ENCODE measurements at regions not wholly inside any gene's neighbourhood (a gene's known extent, or its start where the extent isn't known, plus 50 kb on each side); places are given as distances from the start of the nearest gene placed in this dataset.

DNA sequence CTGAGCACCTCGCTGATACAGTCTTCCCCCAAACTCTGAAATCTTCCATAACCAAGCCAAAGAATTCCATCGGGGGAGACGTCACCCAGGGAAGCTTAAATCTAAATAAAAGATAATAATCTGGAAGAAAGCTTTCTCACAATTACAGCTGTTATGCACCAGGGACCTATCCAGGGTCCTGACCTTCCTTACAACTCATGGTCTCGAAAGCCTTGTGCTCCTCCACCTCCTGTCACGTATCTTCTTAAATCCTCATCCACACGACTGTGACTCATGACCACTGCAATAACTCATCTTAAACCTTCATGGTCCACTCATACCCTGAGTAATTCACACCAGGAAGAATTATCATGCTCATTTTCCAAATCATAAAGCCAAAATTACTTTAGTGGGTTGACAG lies 166.8 kb upstream of the FRG1 start:
- Mint-ChIP-seq H3K27me3 (no peaks in the 10 kb centered on the region), H3K27ac (no peak overlapping the region), H3K9me3 (ENCODE audit: low read depth) (peaks cover 22% of the 10 kb centered on the region), H3K4me3 (ENCODE audit: low read depth) (no peak overlapping the region), H3K36me3 (ENCODE audit: insufficient read depth) (peaks cover 3% of the 10 kb centered on the region), H3K4me1 (ENCODE audit: low read depth) (no peaks in the 10 kb centered on the region)
- TF ChIP-seq, protein P1, sequence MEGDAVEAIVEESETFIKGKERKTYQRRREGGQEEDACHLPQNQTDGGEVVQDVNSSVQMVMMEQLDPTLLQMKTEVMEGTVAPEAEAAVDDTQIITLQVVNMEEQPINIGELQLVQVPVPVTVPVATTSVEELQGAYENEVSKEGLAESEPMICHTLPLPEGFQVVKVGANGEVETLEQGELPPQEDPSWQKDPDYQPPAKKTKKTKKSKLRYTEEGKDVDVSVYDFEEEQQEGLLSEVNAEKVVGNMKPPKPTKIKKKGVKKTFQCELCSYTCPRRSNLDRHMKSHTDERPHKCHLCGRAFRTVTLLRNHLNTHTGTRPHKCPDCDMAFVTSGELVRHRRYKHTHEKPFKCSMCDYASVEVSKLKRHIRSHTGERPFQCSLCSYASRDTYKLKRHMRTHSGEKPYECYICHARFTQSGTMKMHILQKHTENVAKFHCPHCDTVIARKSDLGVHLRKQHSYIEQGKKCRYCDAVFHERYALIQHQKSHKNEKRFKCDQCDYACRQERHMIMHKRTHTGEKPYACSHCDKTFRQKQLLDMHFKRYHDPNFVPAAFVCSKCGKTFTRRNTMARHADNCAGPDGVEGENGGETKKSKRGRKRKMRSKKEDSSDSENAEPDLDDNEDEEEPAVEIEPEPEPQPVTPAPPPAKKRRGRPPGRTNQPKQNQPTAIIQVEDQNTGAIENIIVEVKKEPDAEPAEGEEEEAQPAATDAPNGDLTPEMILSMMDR (IDR thresholded peaks at IDR 0.05; ENCODE audit: unreplicated experiment): no peak
- no peak for DNase-seq (ENCODE audit: low spot score, unreplicated experiment)

DNA sequence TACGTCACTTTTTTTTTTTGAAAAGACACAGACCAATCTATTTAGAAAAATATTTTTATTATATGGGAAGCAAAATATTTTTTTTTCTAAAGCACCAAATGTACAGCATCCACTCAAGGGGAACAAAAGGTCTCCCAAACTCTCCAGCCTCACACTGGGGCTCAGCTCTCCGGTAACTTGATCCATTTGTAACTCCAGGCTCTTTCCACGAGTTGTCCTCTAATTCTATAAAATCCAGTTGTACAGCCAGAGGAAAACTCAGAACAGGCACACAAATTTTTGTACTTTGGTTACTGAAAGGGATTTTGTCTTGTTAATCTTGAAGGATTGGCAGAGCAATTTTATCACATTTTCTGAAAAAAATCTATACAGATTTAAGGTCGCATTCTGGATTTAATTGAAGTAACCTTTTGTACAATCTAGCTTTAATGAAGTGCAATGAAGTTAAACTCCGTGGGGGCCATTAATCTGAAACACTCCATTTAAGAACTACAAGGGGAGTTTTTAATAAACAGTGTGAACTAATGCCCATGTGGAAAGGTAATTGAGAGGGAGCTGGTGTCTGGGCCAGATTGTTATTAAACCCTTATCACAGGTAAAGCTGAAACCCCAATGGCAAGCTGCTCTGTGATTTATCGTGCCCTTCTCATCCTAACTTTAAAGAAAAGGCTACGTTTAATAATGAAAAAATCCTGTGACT lies 161.2 kb upstream of the FRG1 start:
- TF ChIP-seq, protein P1 (IDR thresholded peaks at IDR 0.05; ENCODE audit: unreplicated experiment): no peak
- H3K27ac Mint-ChIP-seq: no peak overlapping the region
- H3K27me3 Mint-ChIP-seq: no peaks in the 10 kb centered on the region
- peaks cover 3% of the 10 kb centered on the region for H3K36me3 Mint-ChIP-seq (ENCODE audit: insufficient read depth)
- peaks cover 25% of the 10 kb centered on the region for H3K9me3 Mint-ChIP-seq (ENCODE audit: low read depth)
- DNase-seq (ENCODE audit: low spot score, unreplicated experiment): no peak
- no peaks in the 10 kb centered on the region for H3K4me1 Mint-ChIP-seq (ENCODE audit: low read depth)
- H3K4me3 Mint-ChIP-seq (ENCODE audit: low read depth): no peak overlapping the region

DNA sequence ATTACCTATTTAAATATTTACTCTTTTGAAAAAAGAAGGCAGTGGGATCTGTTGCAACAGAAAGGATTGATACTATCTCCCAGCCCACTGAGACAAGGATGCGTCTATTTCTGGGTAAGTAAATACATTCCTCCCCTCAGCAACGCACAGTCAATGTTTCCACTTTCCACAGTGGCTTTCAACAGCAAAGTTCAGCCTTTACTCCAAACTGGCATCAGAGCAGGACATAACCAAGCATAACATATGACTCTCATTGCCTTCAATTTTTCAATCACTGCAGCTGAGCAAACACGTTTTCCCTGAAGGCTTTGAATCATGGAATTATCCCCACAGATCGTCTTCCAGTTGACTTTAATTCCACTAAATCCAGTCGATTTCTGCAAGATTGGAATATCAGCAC lies 160.3 kb upstream of the FRG1 start:
- Mint-ChIP-seq H3K36me3 (ENCODE audit: insufficient read depth) (peaks cover 3% of the 10 kb centered on the region), H3K4me1 (ENCODE audit: low read depth) (no peaks in the 10 kb centered on the region), H3K27ac (no peak overlapping the region), H3K9me3 (ENCODE audit: low read depth) (peaks cover 30% of the 10 kb centered on the region), H3K27me3 (no peaks in the 10 kb centered on the region), H3K4me3 (ENCODE audit: low read depth) (no peak overlapping the region)
- DNase-seq (ENCODE audit: low spot score, unreplicated experiment): no peak
- TF ChIP-seq, protein P1 (IDR thresholded peaks at IDR 0.05; ENCODE audit: unreplicated experiment): no peak

DNA sequence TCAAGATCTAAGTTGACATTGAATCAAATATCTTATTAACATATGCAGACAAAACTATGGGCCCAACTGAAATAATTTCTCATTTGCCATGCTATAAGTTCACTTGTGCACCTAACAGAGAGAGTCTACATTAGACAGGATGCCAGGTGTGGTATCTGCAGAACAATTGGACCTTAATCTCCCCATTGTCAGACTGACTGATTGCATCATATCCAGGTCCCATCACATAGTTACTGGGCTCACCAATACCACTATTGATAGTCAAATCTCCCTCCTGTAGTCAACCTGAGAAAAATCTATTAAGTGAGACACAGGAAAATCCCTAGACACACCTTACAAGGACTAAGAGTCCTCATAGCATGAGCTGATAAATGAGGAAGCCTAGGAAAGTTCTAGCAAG lies 156.0 kb upstream of the FRG1 start:
- peaks cover 44% of the 10 kb centered on the region for H3K9me3 Mint-ChIP-seq (ENCODE audit: low read depth)

DNA sequence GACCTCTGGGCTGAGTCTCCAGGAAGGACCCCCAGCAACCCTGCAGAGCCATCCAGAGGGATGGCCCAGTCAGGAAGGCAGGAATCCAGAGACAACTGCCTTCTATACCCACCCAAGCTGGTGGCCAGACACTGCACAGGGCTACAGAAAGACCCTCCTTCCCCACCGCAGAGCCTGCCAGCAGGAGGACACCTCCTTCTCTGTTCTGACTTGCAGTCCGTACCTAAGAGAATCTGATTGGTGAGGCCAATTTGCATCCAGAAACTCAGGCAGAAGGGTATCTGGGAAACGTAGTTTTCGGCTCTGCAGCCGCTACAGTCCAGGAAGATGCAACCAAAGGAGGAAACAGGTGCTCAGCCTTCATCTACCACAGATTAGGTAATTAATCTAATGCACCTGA lies 155.4 kb upstream of the FRG1 start:
- peaks cover 44% of the 10 kb centered on the region for H3K9me3 Mint-ChIP-seq (ENCODE audit: low read depth)
- DNase-seq (ENCODE audit: low spot score, unreplicated experiment): no peak
- H3K27me3 Mint-ChIP-seq: peaks cover 9% of the 10 kb centered on the region
- H3K4me3 Mint-ChIP-seq (ENCODE audit: low read depth): no peak overlapping the region
- H3K27ac Mint-ChIP-seq: no peak overlapping the region
- H3K36me3 Mint-ChIP-seq (ENCODE audit: insufficient read depth): peaks cover 1% of the 10 kb centered on the region
- TF ChIP-seq, protein P1 (IDR thresholded peaks at IDR 0.05; ENCODE audit: unreplicated experiment): no peak
- H3K4me1 Mint-ChIP-seq (ENCODE audit: low read depth): no peaks in the 10 kb centered on the region

More for the DNA sequence above, 156.0 kb upstream of the FRG1 start:
- Mint-ChIP-seq H3K4me1 (ENCODE audit: low read depth) (no peaks in the 10 kb centered on the region), H3K36me3 (ENCODE audit: insufficient read depth) (peaks cover 1% of the 10 kb centered on the region), H3K27ac (no peak overlapping the region), H3K4me3 (ENCODE audit: low read depth) (no peak overlapping the region), H3K27me3 (peaks cover 9% of the 10 kb centered on the region)
- TF ChIP-seq, protein P1 (IDR thresholded peaks at IDR 0.05; ENCODE audit: unreplicated experiment): no peak
- DNase-seq (ENCODE audit: low spot score, unreplicated experiment): no peak
